ENCODE measurements at regions not wholly inside any gene's neighbourhood (a gene's known extent, or its start where the extent isn't known, plus 50 kb on each side); places are given as distances from the start of the nearest gene placed in this dataset.

DNA sequence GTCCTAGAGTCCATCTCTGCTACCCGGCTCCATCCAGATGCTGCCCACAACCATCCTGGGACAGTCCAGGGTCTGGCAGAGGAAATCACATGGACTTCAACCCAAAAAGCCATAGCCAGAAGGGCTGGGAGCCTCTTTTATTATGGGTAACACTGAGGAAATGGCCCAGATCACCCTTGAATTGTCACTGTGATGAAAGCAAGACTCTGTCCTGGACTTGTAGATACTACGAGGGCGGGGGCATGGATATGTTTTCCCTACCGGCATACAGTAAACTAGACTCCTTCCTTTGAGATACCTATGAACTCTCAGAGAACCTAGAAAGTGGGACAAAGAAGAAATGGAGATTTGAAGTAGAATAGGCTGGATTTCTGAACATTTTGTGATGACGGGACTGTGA, 110.3 kb downstream of the LACC1 start (continued):
- TF ChIP-seq, protein P1, sequence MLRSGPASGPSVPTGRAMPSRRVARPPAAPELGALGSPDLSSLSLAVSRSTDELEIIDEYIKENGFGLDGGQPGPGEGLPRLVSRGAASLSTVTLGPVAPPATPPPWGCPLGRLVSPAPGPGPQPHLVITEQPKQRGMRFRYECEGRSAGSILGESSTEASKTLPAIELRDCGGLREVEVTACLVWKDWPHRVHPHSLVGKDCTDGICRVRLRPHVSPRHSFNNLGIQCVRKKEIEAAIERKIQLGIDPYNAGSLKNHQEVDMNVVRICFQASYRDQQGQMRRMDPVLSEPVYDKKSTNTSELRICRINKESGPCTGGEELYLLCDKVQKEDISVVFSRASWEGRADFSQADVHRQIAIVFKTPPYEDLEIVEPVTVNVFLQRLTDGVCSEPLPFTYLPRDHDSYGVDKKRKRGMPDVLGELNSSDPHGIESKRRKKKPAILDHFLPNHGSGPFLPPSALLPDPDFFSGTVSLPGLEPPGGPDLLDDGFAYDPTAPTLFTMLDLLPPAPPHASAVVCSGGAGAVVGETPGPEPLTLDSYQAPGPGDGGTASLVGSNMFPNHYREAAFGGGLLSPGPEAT (IDR thresholded peaks at IDR 0.05; ENCODE audit: low read depth): no peak
- no peak for TF ChIP-seq IKZF2 (IDR thresholded peaks at IDR 0.05)
- TF ChIP-seq SRF (IDR thresholded peaks at IDR 0.05; ENCODE audit: low read depth in 2 of 2, low read length in 2 of 2): no peak
- no peak for TF ChIP-seq FOS (IDR thresholded peaks at IDR 0.05; ENCODE audit: borderline replicate concordance, extremely low read depth, insufficient read length)
- TF ChIP-seq NRF1 (conservative IDR thresholded peaks at IDR 0.05; ENCODE audit: low read depth, low read length): no peak
- TF ChIP-seq, protein P2, sequence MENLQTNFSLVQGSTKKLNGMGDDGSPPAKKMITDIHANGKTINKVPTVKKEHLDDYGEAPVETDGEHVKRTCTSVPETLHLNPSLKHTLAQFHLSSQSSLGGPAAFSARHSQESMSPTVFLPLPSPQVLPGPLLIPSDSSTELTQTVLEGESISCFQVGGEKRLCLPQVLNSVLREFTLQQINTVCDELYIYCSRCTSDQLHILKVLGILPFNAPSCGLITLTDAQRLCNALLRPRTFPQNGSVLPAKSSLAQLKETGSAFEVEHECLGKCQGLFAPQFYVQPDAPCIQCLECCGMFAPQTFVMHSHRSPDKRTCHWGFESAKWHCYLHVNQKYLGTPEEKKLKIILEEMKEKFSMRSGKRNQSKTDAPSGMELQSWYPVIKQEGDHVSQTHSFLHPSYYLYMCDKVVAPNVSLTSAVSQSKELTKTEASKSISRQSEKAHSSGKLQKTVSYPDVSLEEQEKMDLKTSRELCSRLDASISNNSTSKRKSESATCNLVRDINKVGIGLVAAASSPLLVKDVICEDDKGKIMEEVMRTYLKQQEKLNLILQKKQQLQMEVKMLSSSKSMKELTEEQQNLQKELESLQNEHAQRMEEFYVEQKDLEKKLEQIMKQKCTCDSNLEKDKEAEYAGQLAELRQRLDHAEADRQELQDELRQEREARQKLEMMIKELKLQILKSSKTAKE (IDR thresholded peaks at IDR 0.05; ENCODE audit: low read depth, poor library complexity, severe bottlenecking): no peak
- TF ChIP-seq ZZZ3 (IDR thresholded peaks at IDR 0.05; ENCODE audit: control insufficient read depth, insufficient read length, low read depth): no peak
- TF ChIP-seq RFX5 (IDR thresholded peaks at IDR 0.05; ENCODE audit: low read depth, low read length): no peak
- no peak for TF ChIP-seq IRF4 (IDR thresholded peaks at IDR 0.05; ENCODE audit: low read depth, low read length)

- Histone ChIP-seq H4K20me1 (ENCODE audit: control insufficient read depth, insufficient read depth) (no peaks in the 10 kb centered on the region), H3K9me3 (replicated peaks; ENCODE audit: control insufficient read depth, insufficient read depth, low read length) (no peaks in the 10 kb centered on the region; the same call in 2 of the 3 replicates), H3K79me2 (ENCODE audit: control insufficient read depth, insufficient read depth, low read length) (no peaks in the 10 kb centered on the region), H3K36me3 (ENCODE audit: control insufficient read depth in 2 of 2, insufficient read depth in 2 of 2, low read length in 1 of 2) (no peaks in the 10 kb centered on the region), H3K27ac (ENCODE audit: control insufficient read depth, insufficient read depth) (no peak overlapping the region), H3K4me3 (no peak overlapping the region), H3K9ac (ENCODE audit: control insufficient read depth, insufficient read depth, low read length) (no peak overlapping the region), H3K4me2 (ENCODE audit: control insufficient read depth, insufficient read depth) (no peak overlapping the region), H3K27me3 (replicated peaks in 1 of 2; ENCODE audit: control insufficient read depth in 2 of 2, insufficient read depth in 2 of 2, low read length in 1 of 2) (peaks cover 0 to 4% of the 10 kb centered on the region in 2 experiments; a peak in 1 of 4 replicates), H3K4me1 (ENCODE audit: control insufficient read depth, insufficient read depth, low read length) (no peaks in the 10 kb centered on the region), H2AFZ (ENCODE audit: control insufficient read depth, low read depth, low read length) (no peak overlapping the region)
- FAIRE-seq (no peak), DNase-seq (ENCODE audit: low read depth, low spot score) (no peak), ATAC-seq (no peak)
- ChIA-PET CTCF (no interaction called here), SMC1A (ENCODE audit: uncharacterized antibody, unreplicated experiment) (no interaction called here), POLR2A (no interaction called here), RAD21 (ENCODE audit: unreplicated experiment) (no interaction called here)
- intact Hi-C loops (cut with micrococcal nuclease; ENCODE audit: unreplicated experiment): no loop called here
- in situ Hi-C loops (cut with MboI): no loop called here
- no TSS peak for BruUV-seq (replicated peaks)
- 63% methylated on average over 3 of the region's 3 CpGs for WGBS (ENCODE audit: insufficient coverage, insufficient replicate concordance, low lambda C conversion rate, missing lambda C conversion rate)
- no peak for TF ChIP-seq NBN (IDR thresholded peaks at IDR 0.05)
- TF ChIP-seq SIX5 (IDR thresholded peaks at IDR 0.05; ENCODE audit: low read depth, low read length, severe bottlenecking): no peak
- TF ChIP-seq, protein P3, sequence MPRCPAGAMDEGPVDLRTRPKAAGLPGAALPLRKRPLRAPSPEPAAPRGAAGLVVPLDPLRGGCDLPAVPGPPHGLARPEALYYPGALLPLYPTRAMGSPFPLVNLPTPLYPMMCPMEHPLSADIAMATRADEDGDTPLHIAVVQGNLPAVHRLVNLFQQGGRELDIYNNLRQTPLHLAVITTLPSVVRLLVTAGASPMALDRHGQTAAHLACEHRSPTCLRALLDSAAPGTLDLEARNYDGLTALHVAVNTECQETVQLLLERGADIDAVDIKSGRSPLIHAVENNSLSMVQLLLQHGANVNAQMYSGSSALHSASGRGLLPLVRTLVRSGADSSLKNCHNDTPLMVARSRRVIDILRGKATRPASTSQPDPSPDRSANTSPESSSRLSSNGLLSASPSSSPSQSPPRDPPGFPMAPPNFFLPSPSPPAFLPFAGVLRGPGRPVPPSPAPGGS (IDR thresholded peaks at IDR 0.05; ENCODE audit: borderline replicate concordance, insufficient read depth, low read depth, low read length, poor library complexity, severe bottlenecking): no peak
- TF ChIP-seq ZNF274 (IDR thresholded peaks at IDR 0.05; ENCODE audit: insufficient read depth, insufficient read length): no peak
- TF ChIP-seq CBX5 (IDR thresholded peaks at IDR 0.05; ENCODE audit: low read depth): no peak
- TF ChIP-seq GATAD2B (conservative IDR thresholded peaks at IDR 0.05; ENCODE audit: low read depth): no peak
- TF ChIP-seq, protein P4, sequence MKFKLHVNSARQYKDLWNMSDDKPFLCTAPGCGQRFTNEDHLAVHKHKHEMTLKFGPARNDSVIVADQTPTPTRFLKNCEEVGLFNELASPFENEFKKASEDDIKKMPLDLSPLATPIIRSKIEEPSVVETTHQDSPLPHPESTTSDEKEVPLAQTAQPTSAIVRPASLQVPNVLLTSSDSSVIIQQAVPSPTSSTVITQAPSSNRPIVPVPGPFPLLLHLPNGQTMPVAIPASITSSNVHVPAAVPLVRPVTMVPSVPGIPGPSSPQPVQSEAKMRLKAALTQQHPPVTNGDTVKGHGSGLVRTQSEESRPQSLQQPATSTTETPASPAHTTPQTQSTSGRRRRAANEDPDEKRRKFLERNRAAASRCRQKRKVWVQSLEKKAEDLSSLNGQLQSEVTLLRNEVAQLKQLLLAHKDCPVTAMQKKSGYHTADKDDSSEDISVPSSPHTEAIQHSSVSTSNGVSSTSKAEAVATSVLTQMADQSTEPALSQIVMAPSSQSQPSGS (IDR thresholded peaks at IDR 0.05; ENCODE audit: low read length): no peak
These were observed 111.1 kb downstream of the LACC1 start for GRCh38 chr13:43990829-43991228.

Data from GM12878 (cell line).